HepG2 (cell line): ENCODE measurements at regions not wholly inside any gene's neighbourhood (a gene's known extent, or its start where the extent isn't known, plus 50 kb on each side); places are given as distances from the start of the nearest gene placed in this dataset.

ENCODE experiments used
- ATAC-seq: fragments of 200-7000 bp; cut with Tn5 transposase; 3 replicates; pipeline ENCODE4 v1.9.1; 2020; ENCODE audit warnings: mild to moderate bottlenecking, moderate library complexity
- BruUV-seq: library from RNA; stranded (reverse); fragments of 400-500 nt; replicated peaks from 2 replicates; lab custom pipeline; 2021; lab: Mats Ljungman, UMichigan
- CTCF ChIA-PET: fragments of 300-600 bp; formaldehyde crosslinking; extraction: SDS; loops from one replicate; lab custom pipeline; 2021; ENCODE audit warnings: low total read pairs, inconsistent platforms, low intra/inter-chr PET ratio; lab: Yijun Ruan, JAX
- POLR2A ChIA-PET: fragments of 350-600 bp; sonication (Branson Sonifier 250); formaldehyde crosslinking; loops from one replicate; lab custom pipeline; 2020; ENCODE audit warnings: antibody characterized with exemption, inconsistent platforms; lab: Yijun Ruan, JAX
- DNase-seq: peaks from one replicate; pipeline ENCODE4 v3.0.0-alpha.2; 2015; ENCODE audit warnings: low spot score
- FAIRE-seq: peaks from 3 replicates; lab custom pipeline; 2011; peaks lifted over from hg19 to GRCh38; lab: Jason Lieb, UNC
- H2AFZ ChIP-seq: one replicate; pipeline ENCODE4 v1.6.1; 2011; ENCODE audit warnings: low read length, inconsistent platforms
- H3K27ac ChIP-seq: fragments of 300-600 bp; 3 replicates; pipeline ENCODE4 v1.8.0; 2011; ENCODE audit warnings: mixed run types, mild to moderate bottlenecking, mixed read lengths, low read length, inconsistent platforms; ENCODE audit not compliant: insufficient read depth; ENCODE audit errors: extremely low read length
- H3K27me3 ChIP-seq, 2 experiments: fragments of 200-600 bp in 1 of 2; 2 replicates in 1 of 2; 3 replicates in 1 of 2; pipeline versions ENCODE4 v1.6.0 to v1.8.0; 2011; ENCODE audit warnings: low read length in 2 of 2, mild to moderate bottlenecking in 2 of 2, moderate library complexity in 2 of 2, inconsistent platforms in 1 of 2; ENCODE audit not compliant: insufficient read depth in 2 of 2, control insufficient read depth in 1 of 2
- H3K36me3 ChIP-seq, 2 experiments: fragments of 200-600 bp in 1 of 2; replicated peaks in 1 of 2; 2 replicates in 1 of 2; 3 replicates in 1 of 2; pipeline versions ENCODE4 v1.5.1 to v1.8.0; 2011; ENCODE audit warnings: low read length in 2 of 2, inconsistent platforms in 1 of 2; ENCODE audit not compliant: insufficient read depth in 2 of 2, control insufficient read depth in 1 of 2
- H3K4me1 ChIP-seq: 2 replicates; pipeline ENCODE4 v1.5.1; 2012; ENCODE audit warnings: low read length, inconsistent platforms; ENCODE audit not compliant: insufficient read depth
- H3K4me2 ChIP-seq: 2 replicates; pipeline ENCODE4 v1.6.0; 2011; ENCODE audit warnings: low read depth, low read length, inconsistent platforms
- H3K4me3 ChIP-seq, 3 experiments: fragments of 200-600 bp in 1 of 3; sonication (generic), shearing (Covaris generic) in 1 of 3; replicated peaks in 1 of 3; 2 replicates each; pipeline ENCODE4 v1.5.1; 2011 to 2016; ENCODE audit warnings: low read length in 3 of 3, inconsistent platforms in 2 of 3, low read depth in 2 of 3, mild to moderate bottlenecking in 2 of 3, control low read depth in 1 of 3, mixed read lengths in 1 of 3; ENCODE audit not compliant: insufficient read depth in 1 of 3
- H3K79me2 ChIP-seq: one replicate; pipeline ENCODE4 v1.6.1; 2011; ENCODE audit warnings: low read length, inconsistent platforms; ENCODE audit not compliant: insufficient read depth
- H3K9ac ChIP-seq: 2 replicates; pipeline ENCODE4 v1.6.0; 2011; ENCODE audit warnings: mild to moderate bottlenecking, low read depth, low read length, inconsistent platforms; ENCODE audit not compliant: insufficient read depth
- H3K9me3 ChIP-seq: 2 replicates; pipeline ENCODE4 v1.5.1; 2012; ENCODE audit warnings: mild to moderate bottlenecking, low read length
- H4K20me1 ChIP-seq: 2 replicates; pipeline ENCODE4 v1.6.0; 2011; ENCODE audit warnings: inconsistent platforms, mild to moderate bottlenecking, low read length, moderate library complexity; ENCODE audit not compliant: insufficient read depth
- NFIC ChIP-seq: IDR thresholded peaks from 2 replicates; pipeline ENCODE4 v1.6.1; 2012; ENCODE audit warnings: mild to moderate bottlenecking, low read length, inconsistent platforms
- ZNF556 ChIP-seq: sonication (generic); formaldehyde crosslinking; IDR thresholded peaks from 2 replicates; pipeline ENCODE4 v1.4.0; 2020; ENCODE audit warnings: mild to moderate bottlenecking, missing genetic modification reagents, borderline replicate concordance
- ZNF761 ChIP-seq: sonication (generic); formaldehyde crosslinking; conservative IDR thresholded peaks from 2 replicates; pipeline ENCODE4 v1.4.0; 2020; ENCODE audit warnings: mild to moderate bottlenecking, missing genetic modification reagents
- ZNF772 ChIP-seq: sonication (generic); formaldehyde crosslinking; IDR thresholded peaks from 2 replicates; pipeline ENCODE4 v1.5.0; 2020; ENCODE audit warnings: mild to moderate bottlenecking, missing genetic modification reagents
- WGBS: methylation state at CpG from one replicate; pipeline ENCODE4 v1.1.6; 2017; ENCODE audit warnings: low lambda C conversion rate; 5-methylcytosine and 5-hydroxymethylcytosine counted together
- in situ Hi-C: cut with HindIII; loops from 2 replicates; pipeline ENCODE4 v1.10.0; 2017; ENCODE audit warnings: low pct_unique_long_range_greater_than_20kb; ENCODE audit not compliant: extremely low pct_ligation_motif_present
- intact Hi-C: fragments of 100-400 bp; cut with micrococcal nuclease; formaldehyde crosslinking; loops from one replicate; pipeline ENCODE4 v1.10.0; 2022; ENCODE audit not compliant: unreplicated experiment
- TF ChIP-seq, protein P1 (sequence below): sonication (generic); formaldehyde crosslinking; IDR thresholded peaks from 2 replicates; pipeline ENCODE4 v1.9.0; 2022; ENCODE audit warnings: missing genetic modification reagents, mild to moderate bottlenecking, borderline replicate concordance
- TF ChIP-seq, protein P2 (sequence below): sonication (generic); formaldehyde crosslinking; IDR thresholded peaks from 2 replicates; pipeline ENCODE4 v1.4.0; 2020; ENCODE audit warnings: missing genetic modification reagents

DNA sequence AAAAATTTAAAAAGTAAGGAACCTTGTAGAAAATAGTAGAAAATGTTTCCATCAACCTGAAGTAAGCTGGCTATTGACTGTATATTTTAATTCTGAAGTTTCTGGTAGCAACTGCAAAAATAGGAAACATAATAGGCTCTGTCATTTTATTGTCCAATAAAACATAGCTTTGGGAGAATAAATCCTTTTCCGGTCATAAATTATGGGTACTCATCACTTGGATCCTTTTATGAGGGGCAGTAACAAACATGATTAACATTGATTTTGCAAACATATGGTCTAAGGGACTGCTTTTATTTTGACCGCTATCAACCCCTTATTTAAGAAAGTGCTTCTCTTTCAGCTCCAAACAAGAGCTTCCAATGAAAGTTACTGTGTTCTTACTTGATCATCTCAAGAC is 495.9 kb upstream of the ANKRD30A start (continued):
- TF ChIP-seq, protein P1, sequence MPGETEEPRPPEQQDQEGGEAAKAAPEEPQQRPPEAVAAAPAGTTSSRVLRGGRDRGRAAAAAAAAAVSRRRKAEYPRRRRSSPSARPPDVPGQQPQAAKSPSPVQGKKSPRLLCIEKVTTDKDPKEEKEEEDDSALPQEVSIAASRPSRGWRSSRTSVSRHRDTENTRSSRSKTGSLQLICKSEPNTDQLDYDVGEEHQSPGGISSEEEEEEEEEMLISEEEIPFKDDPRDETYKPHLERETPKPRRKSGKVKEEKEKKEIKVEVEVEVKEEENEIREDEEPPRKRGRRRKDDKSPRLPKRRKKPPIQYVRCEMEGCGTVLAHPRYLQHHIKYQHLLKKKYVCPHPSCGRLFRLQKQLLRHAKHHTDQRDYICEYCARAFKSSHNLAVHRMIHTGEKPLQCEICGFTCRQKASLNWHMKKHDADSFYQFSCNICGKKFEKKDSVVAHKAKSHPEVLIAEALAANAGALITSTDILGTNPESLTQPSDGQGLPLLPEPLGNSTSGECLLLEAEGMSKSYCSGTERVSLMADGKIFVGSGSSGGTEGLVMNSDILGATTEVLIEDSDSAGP (CRISPR knock-in tag), result no peak
- TF ChIP-seq ZNF556 (CRISPR knock-in tag), result no peak

DNA sequence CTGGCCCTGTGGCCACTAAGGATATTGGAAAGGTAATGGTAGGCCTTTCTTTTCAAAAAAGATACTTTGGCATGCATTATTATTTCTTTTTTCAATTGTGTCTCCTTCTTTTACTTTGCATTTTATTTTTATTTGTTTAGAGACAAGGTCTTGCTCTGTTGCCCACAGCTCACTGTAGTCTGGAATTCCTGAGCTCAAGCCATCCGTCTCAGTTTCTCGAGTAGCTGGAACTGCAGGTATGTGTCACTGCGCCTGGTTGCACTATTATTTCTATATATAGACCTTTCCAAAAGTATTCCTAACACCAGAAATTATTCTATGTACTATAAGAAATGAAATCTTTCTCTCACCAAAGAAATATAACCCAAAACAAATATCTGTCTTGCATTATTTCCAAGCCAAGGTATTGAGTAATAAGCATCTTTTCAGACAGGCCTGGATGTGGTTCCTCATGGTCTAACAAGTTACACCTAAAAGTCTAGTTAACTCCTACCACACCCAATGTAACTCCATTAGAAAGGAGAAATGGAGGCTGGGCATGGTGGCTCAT is 500.8 kb upstream of the ANKRD30A start:
- Histone ChIP-seq H4K20me1 (no peaks in the 10 kb centered on the region), H3K4me2 (no peak overlapping the region), H3K9me3 (no peaks in the 10 kb centered on the region), H2AFZ (no peak overlapping the region), H3K4me1 (no peaks in the 10 kb centered on the region), H3K9ac (no peak overlapping the region), H3K79me2 (no peaks in the 10 kb centered on the region), H3K36me3 (no peaks in the 10 kb centered on the region), H3K27ac (no peak overlapping the region), H3K4me3 (no peak overlapping the region), H3K27me3 (no peaks in the 10 kb centered on the region)
- ATAC-seq (no peak), FAIRE-seq (no peak), DNase-seq (no peak)
- in situ Hi-C loops, result no loop called here
- TF ChIP-seq ZNF772 (CRISPR knock-in tag) (no peak), NFIC (no peak), ZNF761 (CRISPR knock-in tag) (no peak)
- TF ChIP-seq, protein P2, sequence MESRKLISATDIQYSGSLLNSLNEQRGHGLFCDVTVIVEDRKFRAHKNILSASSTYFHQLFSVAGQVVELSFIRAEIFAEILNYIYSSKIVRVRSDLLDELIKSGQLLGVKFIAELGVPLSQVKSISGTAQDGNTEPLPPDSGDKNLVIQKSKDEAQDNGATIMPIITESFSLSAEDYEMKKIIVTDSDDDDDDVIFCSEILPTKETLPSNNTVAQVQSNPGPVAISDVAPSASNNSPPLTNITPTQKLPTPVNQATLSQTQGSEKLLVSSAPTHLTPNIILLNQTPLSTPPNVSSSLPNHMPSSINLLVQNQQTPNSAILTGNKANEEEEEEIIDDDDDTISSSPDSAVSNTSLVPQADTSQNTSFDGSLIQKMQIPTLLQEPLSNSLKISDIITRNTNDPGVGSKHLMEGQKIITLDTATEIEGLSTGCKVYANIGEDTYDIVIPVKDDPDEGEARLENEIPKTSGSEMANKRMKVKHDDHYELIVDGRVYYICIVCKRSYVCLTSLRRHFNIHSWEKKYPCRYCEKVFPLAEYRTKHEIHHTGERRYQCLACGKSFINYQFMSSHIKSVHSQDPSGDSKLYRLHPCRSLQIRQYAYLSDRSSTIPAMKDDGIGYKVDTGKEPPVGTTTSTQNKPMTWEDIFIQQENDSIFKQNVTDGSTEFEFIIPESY (CRISPR knock-in tag), result no peak
- WGBS, result 6% methylated on average over 3 of the region's 3 CpGs
- POLR2A ChIA-PET, result no interaction called here
- CTCF ChIA-PET, result no interaction called here
- BruUV-seq, result no TSS peak
- intact Hi-C loops, result no loop called here
